HepG2 (cell line): ENCODE measurements at regions not wholly inside any gene's neighbourhood (a gene's known extent, or its start where the extent isn't known, plus 50 kb on each side); places are given as distances from the start of the nearest gene placed in this dataset.

Source experiments
- NR2C2 ChIP-seq: sonication (generic); formaldehyde crosslinking; IDR thresholded peaks from 2 replicates; pipeline ENCODE4 v1.4.0; 2020; ENCODE audit warnings: missing genetic modification reagents, mild to moderate bottlenecking, moderate library complexity, borderline replicate concordance
- ZNF672 ChIP-seq: sonication (generic); formaldehyde crosslinking; IDR thresholded peaks from 2 replicates; pipeline ENCODE4 v1.8.1; 2022; ENCODE audit warnings: missing genetic modification reagents
- TF ChIP-seq, protein P1 (sequence below): IDR thresholded peaks from 2 replicates; pipeline ENCODE4 v1.6.1; 2016; ENCODE audit warnings: control low read depth

- TF ChIP-seq, protein P1, sequence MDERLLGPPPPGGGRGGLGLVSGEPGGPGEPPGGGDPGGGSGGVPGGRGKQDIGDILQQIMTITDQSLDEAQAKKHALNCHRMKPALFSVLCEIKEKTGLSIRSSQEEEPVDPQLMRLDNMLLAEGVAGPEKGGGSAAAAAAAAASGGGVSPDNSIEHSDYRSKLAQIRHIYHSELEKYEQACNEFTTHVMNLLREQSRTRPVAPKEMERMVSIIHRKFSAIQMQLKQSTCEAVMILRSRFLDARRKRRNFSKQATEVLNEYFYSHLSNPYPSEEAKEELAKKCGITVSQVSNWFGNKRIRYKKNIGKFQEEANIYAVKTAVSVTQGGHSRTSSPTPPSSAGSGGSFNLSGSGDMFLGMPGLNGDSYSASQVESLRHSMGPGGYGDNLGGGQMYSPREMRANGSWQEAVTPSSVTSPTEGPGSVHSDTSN (CRISPR knock-in tag) = no peak
- TF ChIP-seq ZNF672 (CRISPR knock-in tag) (no peak), NR2C2 (CRISPR knock-in tag) (no peak)
Measured at GRCh38 chr1:194755241-194755994, 1569.0 kb upstream of the B3GALT2 start.
